GM12872 (cell line): ENCODE measurements at regions not wholly inside any gene's neighbourhood (a gene's known extent, or its start where the extent isn't known, plus 50 kb on each side); places are given as distances from the start of the nearest gene placed in this dataset.

Experiments
- TF ChIP-seq, protein P1 (sequence below): IDR thresholded peaks from 3 replicates; pipeline ENCODE4 v1.5.1; 2011; ENCODE audit warnings: low read depth, mild to moderate bottlenecking, low read length, moderate library complexity; ENCODE audit not compliant: insufficient read depth

DNA sequence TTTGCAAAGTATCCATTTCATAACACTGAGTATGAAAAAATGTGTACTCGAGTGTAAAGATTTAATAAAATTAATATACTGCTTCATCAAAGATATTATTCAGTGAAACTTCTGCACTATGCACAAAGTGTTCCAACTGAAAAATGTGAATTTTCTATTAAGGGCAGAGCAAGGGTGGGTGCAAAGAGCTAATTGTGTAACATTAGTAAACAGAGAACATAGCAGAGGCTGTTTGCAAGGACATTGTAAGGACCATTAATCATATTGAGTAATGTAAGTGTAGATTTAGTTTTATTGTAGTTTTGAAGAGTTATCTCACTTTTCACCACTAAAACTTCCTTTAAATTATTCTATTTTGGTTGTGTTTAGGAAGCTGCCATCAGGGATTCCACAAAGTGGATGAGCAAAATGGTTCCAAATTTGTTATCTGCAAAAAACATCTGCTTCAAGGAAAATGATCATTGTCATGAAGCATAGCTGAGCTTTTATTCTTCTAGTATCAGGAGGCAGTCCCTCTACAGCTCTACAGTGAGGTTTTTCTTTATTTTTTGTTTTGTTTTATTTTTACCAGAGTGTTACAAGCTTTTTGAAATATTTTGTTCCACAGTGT is 1375.4 kb downstream of the SLITRK1 start:
- TF ChIP-seq, protein P1, sequence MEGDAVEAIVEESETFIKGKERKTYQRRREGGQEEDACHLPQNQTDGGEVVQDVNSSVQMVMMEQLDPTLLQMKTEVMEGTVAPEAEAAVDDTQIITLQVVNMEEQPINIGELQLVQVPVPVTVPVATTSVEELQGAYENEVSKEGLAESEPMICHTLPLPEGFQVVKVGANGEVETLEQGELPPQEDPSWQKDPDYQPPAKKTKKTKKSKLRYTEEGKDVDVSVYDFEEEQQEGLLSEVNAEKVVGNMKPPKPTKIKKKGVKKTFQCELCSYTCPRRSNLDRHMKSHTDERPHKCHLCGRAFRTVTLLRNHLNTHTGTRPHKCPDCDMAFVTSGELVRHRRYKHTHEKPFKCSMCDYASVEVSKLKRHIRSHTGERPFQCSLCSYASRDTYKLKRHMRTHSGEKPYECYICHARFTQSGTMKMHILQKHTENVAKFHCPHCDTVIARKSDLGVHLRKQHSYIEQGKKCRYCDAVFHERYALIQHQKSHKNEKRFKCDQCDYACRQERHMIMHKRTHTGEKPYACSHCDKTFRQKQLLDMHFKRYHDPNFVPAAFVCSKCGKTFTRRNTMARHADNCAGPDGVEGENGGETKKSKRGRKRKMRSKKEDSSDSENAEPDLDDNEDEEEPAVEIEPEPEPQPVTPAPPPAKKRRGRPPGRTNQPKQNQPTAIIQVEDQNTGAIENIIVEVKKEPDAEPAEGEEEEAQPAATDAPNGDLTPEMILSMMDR = no peak

DNA sequence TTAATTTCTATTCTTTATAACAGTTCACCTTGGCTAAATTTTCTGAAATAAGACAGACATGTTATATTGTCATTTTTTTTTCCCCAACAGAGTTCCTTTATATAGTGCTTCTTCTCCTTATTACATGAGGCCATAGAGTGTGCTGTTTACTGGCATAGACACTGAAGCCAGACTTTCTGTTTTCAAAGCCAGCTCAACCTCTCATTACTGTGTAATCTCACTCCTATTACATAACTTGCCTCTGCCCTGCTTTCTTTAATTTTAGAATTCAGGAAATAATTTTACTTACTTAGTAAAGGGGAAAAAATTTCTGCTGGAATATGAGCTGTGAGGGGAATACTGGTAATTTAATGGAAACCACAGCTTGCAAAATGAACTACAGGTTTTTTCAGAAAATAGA is 1380.4 kb downstream of the SLITRK1 start:
- TF ChIP-seq, protein P1 = no peak

DNA sequence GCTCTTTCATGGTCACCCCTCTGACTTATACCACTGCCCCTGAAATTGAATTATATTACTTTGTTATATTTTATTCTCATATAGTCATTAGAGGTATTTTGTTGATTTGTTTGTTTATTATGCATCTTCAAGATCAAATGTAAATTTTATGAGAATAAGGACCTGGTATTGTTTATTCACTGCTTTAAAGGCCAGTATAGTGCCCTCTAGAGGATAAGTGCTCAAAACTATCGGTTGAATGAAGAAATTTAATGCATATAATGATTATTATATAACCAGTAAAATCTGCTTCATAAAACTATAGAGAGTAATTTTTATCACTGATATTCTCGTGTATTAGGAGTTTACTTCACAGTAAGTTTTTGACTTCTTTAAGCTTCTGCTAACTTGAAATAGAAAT is 1401.9 kb downstream of the SLITRK1 start:
- TF ChIP-seq, protein P1 = no peak

DNA sequence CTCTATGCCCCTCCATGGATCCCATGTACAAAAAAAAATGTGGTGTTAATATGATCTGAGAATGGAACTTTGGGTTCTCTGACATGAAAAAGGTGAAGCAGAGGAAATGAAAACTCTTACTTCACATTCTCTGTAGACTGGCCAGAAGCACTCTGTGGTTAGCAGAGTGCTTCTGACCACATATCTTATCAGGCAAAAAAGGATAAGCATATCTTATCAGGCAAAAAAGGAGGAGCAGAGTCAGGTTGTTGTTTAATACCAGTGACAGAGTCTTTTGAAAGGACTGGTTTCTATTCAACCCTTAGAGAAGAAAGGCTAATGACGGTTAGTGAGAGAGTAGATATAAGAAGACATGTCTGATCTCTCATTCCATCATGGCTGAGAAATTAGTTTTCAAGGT is 1404.8 kb downstream of the SLITRK1 start:
- TF ChIP-seq, protein P1 = no peak

DNA sequence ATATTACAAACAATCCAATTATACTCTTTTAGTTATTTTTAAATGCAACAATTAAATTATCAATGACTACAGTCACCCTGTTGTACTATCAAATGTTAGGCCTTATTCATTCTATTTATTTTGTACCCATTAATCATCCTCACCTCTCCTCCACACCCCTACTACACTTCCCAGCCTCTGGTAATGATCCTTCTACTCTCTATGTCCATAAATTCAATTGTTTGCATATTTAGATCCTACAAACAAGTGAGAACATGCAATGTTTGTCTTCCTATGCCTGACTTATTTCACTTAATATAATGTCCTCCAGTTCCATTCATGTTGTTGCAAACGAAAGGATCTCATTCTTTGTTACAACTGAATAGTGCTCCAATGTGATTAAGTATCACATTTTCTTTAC is 1414.6 kb downstream of the SLITRK1 start:
- TF ChIP-seq, protein P1 = no peak

DNA sequence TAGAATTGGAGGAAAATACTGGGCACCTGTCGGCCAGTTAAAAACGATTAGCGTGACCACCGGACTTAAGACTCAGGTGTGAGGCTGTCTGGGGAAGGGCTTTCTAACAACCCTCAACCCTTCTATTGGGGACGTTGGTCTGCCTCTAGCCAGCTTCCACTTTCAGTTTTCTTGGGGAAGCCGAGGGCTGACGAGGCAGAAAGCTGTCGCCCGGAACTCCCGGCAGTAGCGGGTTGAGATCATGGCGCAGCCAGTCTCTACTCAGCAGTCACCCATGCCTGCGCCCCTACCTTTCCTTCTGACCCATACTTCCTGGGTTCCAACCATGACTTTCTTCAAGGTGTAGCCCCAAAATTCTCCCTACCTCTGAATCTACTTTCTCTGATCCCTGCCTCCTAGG is 1424.1 kb downstream of the SLITRK1 start:
- TF ChIP-seq, protein P1 = no peak

DNA sequence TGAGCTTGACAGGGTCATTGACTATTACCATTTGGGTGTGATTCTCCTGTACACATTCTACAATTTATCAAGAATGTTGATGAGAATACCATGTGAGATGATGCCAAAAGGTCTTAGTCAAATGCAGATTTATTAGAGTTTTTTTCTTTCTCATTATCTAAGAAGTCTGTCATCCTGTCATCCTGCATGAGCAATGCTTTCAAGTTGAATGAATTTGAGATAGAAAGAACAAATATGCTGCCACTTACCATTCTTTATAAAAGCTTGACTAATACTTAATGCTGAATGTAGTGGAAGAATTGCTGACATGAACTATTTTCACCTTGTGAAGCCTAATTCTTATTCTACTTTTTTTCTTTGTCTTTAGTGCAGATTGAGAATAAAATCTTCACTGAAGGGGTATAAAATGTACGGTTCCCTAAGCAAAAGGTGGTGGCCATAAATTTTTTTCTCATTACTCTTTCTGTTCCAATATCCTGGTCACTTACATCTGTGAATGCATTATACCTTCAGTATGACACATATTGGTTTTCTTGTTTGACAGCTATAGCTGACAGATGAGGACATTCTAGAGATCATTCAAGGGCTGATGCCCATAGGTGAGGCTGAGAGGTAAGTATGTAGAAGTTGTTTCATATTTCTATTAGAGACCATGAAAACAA is 1434.7 kb downstream of the SLITRK1 start:
- TF ChIP-seq, protein P1 = no peak
